ENCODE measurements at regions not wholly inside any gene's neighbourhood (a gene's known extent, or its start where the extent isn't known, plus 50 kb on each side); places are given as distances from the start of the nearest gene placed in this dataset.

DNA sequence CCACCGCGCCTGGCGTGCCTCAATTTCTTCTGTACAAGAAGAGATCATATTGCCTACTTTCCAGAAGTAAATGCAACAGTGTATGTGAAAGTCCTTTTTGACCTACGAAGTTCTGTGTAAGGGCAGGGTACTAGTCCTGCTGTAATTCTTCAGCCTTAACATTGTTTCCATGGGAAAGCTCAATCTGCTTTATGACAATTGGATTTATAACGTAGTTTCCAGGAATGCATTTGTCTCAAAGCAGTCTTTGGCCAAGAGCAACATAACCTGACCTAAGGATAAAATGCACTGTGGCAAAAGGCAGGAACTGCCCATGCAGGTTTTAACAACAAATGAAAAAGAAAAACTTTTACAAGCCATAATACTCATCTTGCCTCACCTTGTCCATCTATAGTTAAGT is 108.1 kb upstream of the PODXL start:
- Histone ChIP-seq H3K4me1 (ENCODE audit: control insufficient read depth, insufficient read depth, low read length) (no peaks in the 10 kb centered on the region), H3K14ac (replicated peaks; ENCODE audit: low read depth, low read length) (no peak overlapping the region), H4K5ac (ENCODE audit: low read depth, low read length) (no peak overlapping the region), H2AK5ac (ENCODE audit: low read depth, low read length) (no peak overlapping the region), H3K18ac (ENCODE audit: low read depth, low read length) (no peak overlapping the region), H4K8ac (ENCODE audit: low read depth in 2 of 2, low read length in 2 of 2) (no peak overlapping the region), H3K9me3 (ENCODE audit: control insufficient read depth, insufficient read depth, low read length) (no peaks in the 10 kb centered on the region), H3K27ac (ENCODE audit: insufficient read depth, low read length) (no peak overlapping the region), H2AFZ (replicated peaks; ENCODE audit: low read length, poor library complexity) (no peak overlapping the region), H3K27me3 (ENCODE audit: control insufficient read depth, insufficient read depth, low read length) (peaks cover 11% of the 10 kb centered on the region), H4K20me1 (ENCODE audit: insufficient read depth, low read length) (no peaks in the 10 kb centered on the region), H3K79me1 (ENCODE audit: low read depth in 1 of 2, low read length in 2 of 2) (no peaks in the 10 kb centered on the region), H3K9ac (ENCODE audit: low read depth, low read length) (no peak overlapping the region), H3K4me2 (ENCODE audit: low read depth, low read length) (no peak overlapping the region), H2BK20ac (ENCODE audit: low read depth, low read length) (no peak overlapping the region), H3K9me1 (ENCODE audit: insufficient read depth, low read length) (no peaks in the 10 kb centered on the region), H2BK5ac (ENCODE audit: low read depth, low read length, poor library complexity, severe bottlenecking) (no peak overlapping the region), H4K91ac (ENCODE audit: insufficient read depth, low read depth, low read length) (no peak overlapping the region), H3K23ac (ENCODE audit: low read depth, low read length) (no peak overlapping the region), H3K36me3 (ENCODE audit: control insufficient read depth, insufficient read depth, low read length) (no peaks in the 10 kb centered on the region), H3K56ac (ENCODE audit: extremely low read depth, insufficient read depth, low read length) (no peak overlapping the region), H3K4ac (ENCODE audit: low read depth, low read length) (no peak overlapping the region), H3K4me3 (ENCODE audit: insufficient read depth, low read depth, low read length) (no peak overlapping the region), H2AK9ac (replicated peaks; ENCODE audit: low read depth, low read length, poor library complexity) (no peak overlapping the region), H2BK15ac (ENCODE audit: low read depth, low read length) (no peak overlapping the region), H2BK120ac (ENCODE audit: low read depth, low read length) (no peak overlapping the region)
- in situ Hi-C loops (cut with MboI; ENCODE audit: low sequenced_read_pairs) = no loop called here
- dilution Hi-C loops (cut with HindIII; ENCODE audit: low sequenced_read_pairs, unreplicated experiment) = no loop called here
- CTCF ChIA-PET = no interaction called here
- POLR2A ChIA-PET (ENCODE audit: unreplicated experiment) = no interaction called here
- ATAC-seq (ENCODE audit: low read depth) (no peak), DNase-seq (no peak)
- intact Hi-C loops (cut with micrococcal nuclease) = no loop called here
- WGBS, 2 experiments (ENCODE audit: extremely low coverage in 2 of 2, insufficient read length in 1 of 2) = 100% methylated on average over 1 of the region's 5 CpGs; no CpG with 5 or more reads in 1 of the 2 experiments
- no TSS peak for BruUV-seq (replicated peaks)
- TF ChIP-seq CEBPB (IDR thresholded peaks at IDR 0.05; ENCODE audit: low read depth, low read length) (no peak), RFX5 (IDR thresholded peaks at IDR 0.05; ENCODE audit: low read depth, low read length) (no peak), CHD1 (IDR thresholded peaks at IDR 0.05; ENCODE audit: low read depth, low read length) (no peak), RCOR1 (IDR thresholded peaks at IDR 0.05; ENCODE audit: insufficient replicate concordance, low read length) (no peak), MAFK (IDR thresholded peaks at IDR 0.05; ENCODE audit: low read depth, low read length) (no peak), CTCF (conservative IDR thresholded peaks at IDR 0.05; ENCODE audit: low read depth, low read length) (no peak), ELK1 (IDR thresholded peaks at IDR 0.05; ENCODE audit: borderline replicate concordance, low read depth, low read length) (no peak), RAD21 (IDR thresholded peaks at IDR 0.05; ENCODE audit: low read length) (no peak), NFE2L2 (IDR thresholded peaks at IDR 0.05; ENCODE audit: low read depth, low read length) (no peak), MAZ (IDR thresholded peaks at IDR 0.05; ENCODE audit: borderline replicate concordance, low read depth, low read length) (no peak)

Data from IMR-90 (cell line).